Smooth muscle cell (in vitro differentiated cells): ENCODE measurements at regions not wholly inside any gene's neighbourhood (a gene's known extent, or its start where the extent isn't known, plus 50 kb on each side); places are given as distances from the start of the nearest gene placed in this dataset.

Source experiments
- DNase-seq: peaks from one replicate; lab custom pipeline; 2025; ENCODE audit not compliant: unreplicated experiment; lab: John Stamatoyannopoulos, UW
- H2AFZ ChIP-seq: fragments of 200-600 bp; sonication (generic); 2 replicates; pipeline ENCODE4 v1.6.0; 2016; ENCODE audit warnings: antibody characterized with exemption, low read depth, mild to moderate bottlenecking
- H3F3A ChIP-seq: fragments of 200-600 bp; sonication (generic); 2 replicates; pipeline ENCODE4 v1.6.0; 2017; ENCODE audit warnings: antibody characterized with exemption, low read depth
- H3K27ac ChIP-seq: fragments of 200-600 bp; sonication (generic); 2 replicates; pipeline ENCODE4 v1.5.1; 2016; ENCODE audit warnings: low read depth, mild to moderate bottlenecking
- H3K27me3 ChIP-seq: fragments of 200-600 bp; sonication (generic); 2 replicates; pipeline ENCODE4 v1.6.1; 2016; ENCODE audit warnings: low read depth, mild to moderate bottlenecking
- H3K36me3 ChIP-seq: fragments of 200-600 bp; sonication (generic); 2 replicates; pipeline ENCODE4 v1.5.1; 2016; ENCODE audit warnings: low read depth
- H3K4me1 ChIP-seq: fragments of 200-600 bp; sonication (generic); 2 replicates; pipeline ENCODE4 v1.5.1; 2016; ENCODE audit warnings: low read depth
- H3K4me2 ChIP-seq: fragments of 200-600 bp; sonication (generic); 2 replicates; pipeline ENCODE4 v1.6.0; 2016; ENCODE audit warnings: mild to moderate bottlenecking
- H3K4me3 ChIP-seq: fragments of 200-600 bp; sonication (generic); 2 replicates; pipeline ENCODE4 v1.5.1; 2016; ENCODE audit warnings: mild to moderate bottlenecking
- H3K79me2 ChIP-seq: fragments of 200-600 bp; sonication (generic); 2 replicates; pipeline ENCODE4 v1.6.0; 2016; ENCODE audit warnings: low read depth, mild to moderate bottlenecking
- H3K9ac ChIP-seq: fragments of 200-600 bp; sonication (generic); 2 replicates; pipeline ENCODE4 v1.6.0; 2016; ENCODE audit warnings: low read depth
- H3K9me3 ChIP-seq: fragments of 200-600 bp; sonication (generic); replicated peaks from 2 replicates; pipeline ENCODE4 v1.5.1; 2016; ENCODE audit warnings: low read depth
- H4K20me1 ChIP-seq: fragments of 200-600 bp; sonication (generic); 2 replicates; pipeline ENCODE4 v1.6.0; 2016; ENCODE audit warnings: low read depth
- CTCF ChIP-seq: fragments of 200-600 bp; sonication (generic); IDR thresholded peaks from 2 replicates; pipeline ENCODE4 v1.5.1; 2017; ENCODE audit warnings: borderline replicate concordance, mild to moderate bottlenecking, antibody characterized with exemption; ENCODE audit not compliant: insufficient read depth, poor library complexity, severe bottlenecking
- WGBS: methylation state at CpG from one replicate; pipeline ENCODE4 v1.1.7; 2016; ENCODE audit warnings: low lambda C conversion rate; 5-methylcytosine and 5-hydroxymethylcytosine counted together

- Histone ChIP-seq H3K36me3 (no peaks in the 10 kb centered on the region), H3K9ac (no peak overlapping the region), H3F3A (peaks cover 12% of the 10 kb centered on the region), H3K79me2 (no peaks in the 10 kb centered on the region), H3K4me2 (no peak overlapping the region), H4K20me1 (no peaks in the 10 kb centered on the region), H3K4me3 (no peak overlapping the region), H2AFZ (no peak overlapping the region), H3K27me3 (no peaks in the 10 kb centered on the region), H3K27ac (no peak overlapping the region), H3K9me3 (no peaks in the 10 kb centered on the region), H3K4me1 (no peaks in the 10 kb centered on the region)
- no peak for DNase-seq
- TF ChIP-seq CTCF, result no peak
- 55% methylated on average over 11 of the region's 11 CpGs for WGBS
These were observed 186.6 kb downstream of the ADAMTS15 start for GRCh38 chr11:130634961-130635473.

- Histone ChIP-seq H3K27ac (peak overlapping the region; percentile 46), H3K4me1 (no peaks in the 10 kb centered on the region), H3K79me2 (no peaks in the 10 kb centered on the region), H3K9me3 (no peaks in the 10 kb centered on the region), H3K36me3 (no peaks in the 10 kb centered on the region), H3K4me3 (no peak overlapping the region), H3F3A (peaks cover 12% of the 10 kb centered on the region), H3K4me2 (no peak overlapping the region), H3K9ac (no peak overlapping the region), H3K27me3 (no peaks in the 10 kb centered on the region), H2AFZ (no peak overlapping the region), H4K20me1 (no peaks in the 10 kb centered on the region)
- 91% methylated on average over 5 of the region's 5 CpGs for WGBS
- no peak for DNase-seq
- TF ChIP-seq CTCF, result no peak
These were observed 187.6 kb downstream of the ADAMTS15 start for GRCh38 chr11:130635937-130636630.

GRCh38 chr11:130636722-130637464, 188.4 kb downstream of the ADAMTS15 start:
- no peaks in the 10 kb centered on the region for H4K20me1 ChIP-seq
- H3K9ac ChIP-seq, result no peak overlapping the region
- H3K4me3 ChIP-seq, result no peak overlapping the region
- DNase-seq, result no peak
- H3K36me3 ChIP-seq, result no peaks in the 10 kb centered on the region
- H3K27me3 ChIP-seq, result no peaks in the 10 kb centered on the region
- H3F3A ChIP-seq, result peaks cover 12% of the 10 kb centered on the region
- no peaks in the 10 kb centered on the region for H3K4me1 ChIP-seq
- H3K27ac ChIP-seq, result peak overlapping the region; percentile 46
- no peaks in the 10 kb centered on the region for H3K79me2 ChIP-seq
- H3K9me3 ChIP-seq, result no peaks in the 10 kb centered on the region
- TF ChIP-seq CTCF, result no peak
- peak overlapping the region; percentile 20 for H3K4me2 ChIP-seq
- WGBS, result 57% methylated on average over 9 of the region's 9 CpGs
- H2AFZ ChIP-seq, result no peak overlapping the region
